ENCODE measurements at regions not wholly inside any gene's neighbourhood (a gene's known extent, or its start where the extent isn't known, plus 50 kb on each side); places are given as distances from the start of the nearest gene placed in this dataset.

DNA sequence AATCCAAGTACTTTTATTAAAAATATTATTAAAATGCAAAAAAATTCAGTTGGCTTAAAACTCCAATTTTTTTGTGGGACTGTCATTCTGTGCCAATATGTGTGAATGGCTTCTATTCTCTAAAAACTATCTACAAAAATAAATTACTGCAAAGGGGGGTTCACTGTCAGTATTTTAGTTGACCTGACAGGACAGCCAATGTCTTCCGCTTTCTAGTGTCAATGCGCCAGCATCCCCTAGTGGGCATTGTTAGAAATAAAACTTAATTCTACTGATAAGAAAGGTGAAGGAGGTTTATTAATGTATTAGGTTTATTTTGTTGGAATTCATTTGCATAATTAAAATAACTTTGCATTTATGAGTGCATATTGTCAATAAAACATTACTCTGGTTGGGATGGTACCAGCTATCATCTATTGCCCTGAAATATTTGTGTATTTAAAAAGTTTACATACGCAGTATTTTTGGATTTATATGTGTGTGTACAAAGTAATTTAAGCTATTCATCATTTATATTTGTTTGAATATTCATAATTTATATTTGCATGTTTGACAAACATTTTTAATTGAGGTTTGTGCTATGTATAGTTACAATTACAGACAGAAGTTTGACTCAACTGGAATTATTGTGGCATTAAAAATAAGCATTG, 527.2 kb downstream of the FLRT2 start:
- peak; percentile 38 for DNase-seq (ENCODE audit: low spot score)

- no peak for DNase-seq (ENCODE audit: low spot score)
These were observed 525.6 kb downstream of the FLRT2 start for GRCh38 chr14:86055512-86056075.

DNA sequence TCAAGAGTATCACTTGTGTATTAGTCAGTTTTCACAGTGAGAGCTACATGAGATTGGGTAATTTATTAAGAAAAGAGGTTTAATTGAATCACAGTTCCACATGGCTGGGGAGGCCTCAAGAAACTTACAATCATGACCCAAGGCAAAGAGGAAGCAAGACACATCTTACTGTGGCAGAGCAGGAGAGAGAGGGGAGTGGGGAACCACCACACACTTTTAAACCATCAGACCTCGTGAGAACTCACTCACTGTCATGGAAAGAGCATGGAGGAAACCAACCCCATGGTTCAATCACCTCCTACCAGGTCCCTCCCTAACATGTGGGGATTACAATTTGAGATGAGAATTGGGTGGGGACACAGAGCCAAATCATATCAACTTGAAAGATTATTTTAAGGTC, 522.9 kb downstream of the FLRT2 start:
- no peak for DNase-seq (ENCODE audit: low spot score)

DNA sequence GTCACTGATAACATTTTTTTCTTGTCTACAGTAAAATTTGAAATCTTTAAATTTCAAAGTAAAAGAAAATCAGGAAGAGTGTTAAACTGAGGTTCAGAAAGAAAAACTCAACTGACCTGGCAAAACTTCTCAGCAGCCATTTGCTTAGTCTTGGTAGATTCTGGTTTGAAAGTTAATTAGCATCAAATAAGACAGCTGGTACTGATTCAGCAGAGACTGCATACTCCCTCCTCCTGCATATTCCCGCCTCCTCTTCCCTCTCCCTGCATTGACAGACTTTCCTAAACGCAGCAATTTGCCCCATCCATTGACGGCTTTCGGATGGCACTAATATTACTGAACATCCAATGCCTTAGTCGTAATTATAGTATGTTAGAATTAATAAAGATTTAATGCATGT, 520.8 kb downstream of the FLRT2 start:
- no peak for DNase-seq (ENCODE audit: low spot score)

DNA sequence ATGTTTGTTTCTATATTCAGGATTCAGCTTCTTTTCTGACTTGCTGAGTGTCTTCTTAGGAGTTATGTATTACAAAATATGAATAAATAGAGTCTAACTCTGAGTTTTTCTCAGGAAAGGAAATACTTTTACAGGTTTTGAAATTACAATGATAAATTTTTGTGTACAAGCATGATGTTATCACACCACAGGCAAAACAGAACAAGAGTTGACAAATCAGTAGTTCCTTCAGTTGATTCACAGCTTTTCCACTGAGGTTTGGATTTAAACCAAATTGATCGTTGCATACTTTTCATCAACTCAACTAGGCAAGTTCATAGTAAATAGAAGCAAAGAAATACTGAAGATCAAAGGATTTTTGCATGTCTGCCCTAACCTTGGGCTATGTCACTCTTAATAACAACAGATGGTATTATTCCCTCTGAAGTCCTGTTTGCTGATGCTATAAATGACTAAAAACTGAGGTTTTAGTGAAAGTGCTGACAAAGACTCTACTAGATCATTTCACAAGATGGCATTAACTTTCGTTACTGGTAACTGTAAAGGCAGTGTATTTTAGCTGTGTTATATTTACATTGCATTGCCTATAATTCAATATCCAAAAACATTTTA, 520.2 kb downstream of the FLRT2 start:
- no peak for DNase-seq (ENCODE audit: low spot score)

DNA sequence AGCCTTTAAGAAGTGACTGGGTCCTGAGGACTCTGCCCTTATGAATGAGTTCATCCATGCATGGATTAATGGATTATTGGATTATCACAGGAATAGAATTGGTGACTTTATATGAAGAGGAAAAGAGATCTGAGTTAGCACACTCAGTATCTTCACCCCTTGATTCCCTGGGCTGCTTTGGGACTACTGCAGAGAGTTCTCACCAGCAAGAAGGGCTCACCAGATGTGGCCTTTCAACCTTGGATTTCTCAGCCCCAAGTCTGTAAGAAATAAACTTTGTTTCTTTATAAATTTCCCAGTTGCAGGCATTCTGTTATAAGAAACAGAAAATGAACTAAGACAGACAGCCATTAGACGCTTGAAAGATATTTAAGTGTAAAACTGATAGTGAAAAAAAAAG, 509.2 kb downstream of the FLRT2 start:
- DNase-seq (ENCODE audit: low spot score) = no peak

- peak; percentile 40 for DNase-seq (ENCODE audit: low spot score)
These were observed 508.6 kb downstream of the FLRT2 start for GRCh38 chr14:86038387-86039042.

GRCh38 chr14:86035882-86036281, 505.9 kb downstream of the FLRT2 start:
- peak; percentile 24 for DNase-seq (ENCODE audit: low spot score)

DNA sequence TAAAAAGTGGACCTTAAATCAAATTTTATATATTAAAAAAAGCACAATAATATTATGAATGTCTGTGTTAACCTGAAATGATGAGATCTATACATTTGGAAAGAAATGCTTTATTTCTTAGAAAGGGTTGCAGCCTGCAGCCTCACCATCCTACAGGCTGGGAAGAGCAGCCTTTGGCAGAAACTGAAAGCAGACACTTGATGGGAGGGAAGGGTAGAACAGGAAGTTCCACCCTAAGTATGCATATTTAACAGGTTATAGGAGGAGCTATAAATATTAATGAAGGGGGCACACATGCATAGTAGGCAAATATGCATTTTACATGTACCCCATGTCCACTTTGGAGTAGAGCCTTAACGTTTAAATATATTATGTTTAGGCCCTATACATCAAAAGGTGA, 498.0 kb downstream of the FLRT2 start:
- DNase-seq (ENCODE audit: low spot score) = no peak

- no peak for DNase-seq (ENCODE audit: low spot score)
These were observed 497.2 kb downstream of the FLRT2 start for GRCh38 chr14:86027144-86027543.

- no peak for DNase-seq (ENCODE audit: low spot score)
These were observed 492.2 kb downstream of the FLRT2 start for GRCh38 chr14:86022031-86022629.

DNA sequence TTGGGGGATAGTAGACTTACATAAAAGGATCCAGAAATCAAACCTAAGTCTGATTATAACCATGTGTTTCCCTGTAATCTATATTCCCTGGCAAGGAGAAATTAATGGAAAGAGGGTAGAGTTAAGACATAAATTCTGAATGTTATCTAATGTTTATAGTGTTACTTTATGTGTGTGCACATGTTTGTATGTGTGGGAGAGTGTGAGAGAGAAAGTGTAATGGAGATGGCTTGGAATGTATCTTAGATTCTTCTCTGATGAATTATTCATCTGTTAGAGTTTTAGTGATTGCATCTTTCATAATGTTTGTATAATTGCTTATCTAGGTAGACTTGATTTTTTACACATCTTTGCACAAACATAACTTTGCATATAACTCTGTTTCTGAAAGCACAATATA, 490.9 kb downstream of the FLRT2 start:
- DNase-seq (ENCODE audit: low spot score) = no peak

DNA sequence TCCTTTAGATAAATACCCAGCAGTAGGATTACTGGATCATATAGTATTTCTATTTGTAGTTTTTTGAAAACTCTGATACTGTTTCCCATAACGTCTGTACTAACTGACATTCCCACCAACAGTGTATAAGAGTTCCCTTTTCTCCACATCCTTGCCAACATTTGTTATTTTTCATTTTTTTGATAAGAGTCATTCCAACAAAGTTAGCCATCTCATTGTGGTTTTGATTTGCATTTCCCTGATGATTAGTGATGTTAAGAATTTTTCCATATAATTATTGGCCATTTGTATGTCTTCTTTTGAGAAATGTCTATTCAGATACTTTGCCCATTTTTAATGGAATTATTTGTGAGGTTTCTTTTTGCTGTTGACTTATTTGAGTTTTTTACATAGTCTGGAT, 486.0 kb downstream of the FLRT2 start:
- no peak for DNase-seq (ENCODE audit: low spot score)

- DNase-seq (ENCODE audit: low spot score) = no peak
These were observed 485.6 kb downstream of the FLRT2 start for GRCh38 chr14:86015511-86015910.

DNA sequence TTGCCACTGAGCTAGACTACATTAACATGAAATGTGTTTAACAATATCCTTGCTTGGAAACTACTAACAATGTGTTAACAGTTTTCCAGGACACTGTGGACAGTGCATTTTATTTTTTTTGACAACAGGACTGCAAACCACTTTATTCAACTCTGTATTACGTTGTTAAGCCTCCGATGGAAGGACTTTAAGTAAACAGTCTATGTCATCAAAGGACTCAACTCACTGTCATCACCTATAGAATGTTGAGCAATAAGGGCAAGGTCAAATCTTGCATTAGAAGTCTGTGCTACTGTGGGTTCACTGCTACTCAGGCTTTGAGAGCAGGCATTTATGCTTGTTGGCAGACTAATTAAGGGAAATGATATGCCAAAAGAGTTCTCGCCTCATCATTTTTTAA, 483.7 kb downstream of the FLRT2 start:
- DNase-seq (ENCODE audit: low spot score) = no peak

- DNase-seq (ENCODE audit: low spot score) = no peak
These were observed 482.5 kb downstream of the FLRT2 start for GRCh38 chr14:86012461-86012860.

DNA sequence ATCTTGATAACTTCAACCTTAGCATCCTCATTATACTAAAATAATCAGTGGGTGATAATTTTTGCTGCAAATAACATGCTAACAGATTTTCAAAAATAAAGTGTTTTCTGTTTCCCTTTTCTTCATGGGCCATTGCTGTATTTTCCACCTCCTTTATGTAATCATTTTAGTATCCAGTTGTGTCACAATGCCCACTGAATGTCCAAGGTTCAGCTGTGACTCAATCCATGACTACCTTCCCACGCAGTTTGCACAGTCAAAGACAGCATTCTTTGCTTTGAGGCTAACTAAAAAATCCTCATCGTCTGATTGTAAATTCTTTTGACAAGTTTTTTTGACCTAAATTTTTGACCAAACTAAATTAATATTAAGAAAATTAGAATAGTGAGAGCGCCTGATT, 474.1 kb downstream of the FLRT2 start:
- no peak for DNase-seq (ENCODE audit: low spot score)

DNA sequence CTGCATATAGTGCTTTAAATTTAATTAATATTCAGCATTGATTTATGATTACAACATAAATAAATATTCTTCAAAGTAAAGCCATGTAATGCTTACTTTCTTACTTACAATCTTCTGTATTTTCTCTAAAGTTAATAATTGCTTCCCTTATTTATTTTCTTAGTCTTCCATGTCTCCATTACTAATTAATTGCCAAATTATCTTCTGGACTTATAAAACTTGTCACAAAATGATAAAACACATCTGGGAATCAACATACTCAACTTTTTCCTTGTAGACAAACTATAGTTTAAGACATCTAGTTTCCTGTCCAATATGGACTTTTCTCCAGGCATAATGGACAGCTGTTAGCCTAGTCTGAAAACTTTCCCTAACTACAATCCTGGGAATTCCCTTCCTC, 466.6 kb downstream of the FLRT2 start:
- DNase-seq (ENCODE audit: low spot score) = no peak

GRCh38 chr14:85991156-85991555, 461.2 kb downstream of the FLRT2 start:
- DNase-seq (ENCODE audit: low spot score) = no peak

GRCh38 chr14:85987907-85988306, 458.0 kb downstream of the FLRT2 start:
- no peak for DNase-seq (ENCODE audit: low spot score)

- no peak for DNase-seq (ENCODE audit: low spot score)
These were observed 457.3 kb downstream of the FLRT2 start for GRCh38 chr14:85987292-85987691.

DNA sequence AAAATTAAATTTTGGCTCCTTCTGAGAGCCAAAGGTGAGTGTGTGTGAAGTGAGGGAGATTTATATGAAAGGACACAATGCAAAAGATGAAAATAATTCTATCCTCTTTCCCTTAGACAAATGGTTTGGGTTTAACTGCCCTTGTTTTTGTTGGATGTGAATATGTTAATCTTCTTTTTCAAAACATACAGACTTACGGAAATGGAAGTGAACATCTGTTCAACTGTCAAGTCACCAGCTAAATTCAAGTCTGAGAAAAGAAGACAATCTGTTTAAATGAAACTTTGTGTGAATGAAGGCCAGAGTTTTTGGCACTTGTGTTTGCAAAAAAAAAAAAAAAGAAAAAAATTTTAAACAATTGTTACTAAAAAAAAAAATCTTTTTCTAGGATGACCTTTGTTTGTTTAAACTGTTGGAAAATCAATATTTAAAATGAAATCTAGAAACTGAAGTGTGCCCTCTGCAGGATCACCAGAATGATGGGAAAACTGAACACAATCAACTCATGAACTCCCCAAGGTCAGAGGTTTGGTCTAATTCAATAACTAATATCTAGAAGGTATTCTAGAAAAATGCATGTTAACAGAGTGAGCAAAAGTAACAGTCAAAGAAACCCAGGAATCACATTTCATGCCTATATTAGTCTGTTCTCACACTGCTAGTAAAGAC, 448.8 kb downstream of the FLRT2 start:
- no peak for DNase-seq (ENCODE audit: low spot score)
